Endothelial cell of hepatic sinusoid (primary cell): ENCODE measurements at regions not wholly inside any gene's neighbourhood (a gene's known extent, or its start where the extent isn't known, plus 50 kb on each side); places are given as distances from the start of the nearest gene placed in this dataset.
"Not testable (repeated sequence)": the region's sequence is repeated elsewhere in the genome, so short reads cannot be mapped to it uniquely, and the experiment has no call there.

ENCODE experiments used
- in situ Hi-C: cut with HindIII; loops from 2 replicates; pipeline ENCODE4 v1.10.0; 2017; ENCODE audit warnings: low sequenced_read_pairs

DNA sequence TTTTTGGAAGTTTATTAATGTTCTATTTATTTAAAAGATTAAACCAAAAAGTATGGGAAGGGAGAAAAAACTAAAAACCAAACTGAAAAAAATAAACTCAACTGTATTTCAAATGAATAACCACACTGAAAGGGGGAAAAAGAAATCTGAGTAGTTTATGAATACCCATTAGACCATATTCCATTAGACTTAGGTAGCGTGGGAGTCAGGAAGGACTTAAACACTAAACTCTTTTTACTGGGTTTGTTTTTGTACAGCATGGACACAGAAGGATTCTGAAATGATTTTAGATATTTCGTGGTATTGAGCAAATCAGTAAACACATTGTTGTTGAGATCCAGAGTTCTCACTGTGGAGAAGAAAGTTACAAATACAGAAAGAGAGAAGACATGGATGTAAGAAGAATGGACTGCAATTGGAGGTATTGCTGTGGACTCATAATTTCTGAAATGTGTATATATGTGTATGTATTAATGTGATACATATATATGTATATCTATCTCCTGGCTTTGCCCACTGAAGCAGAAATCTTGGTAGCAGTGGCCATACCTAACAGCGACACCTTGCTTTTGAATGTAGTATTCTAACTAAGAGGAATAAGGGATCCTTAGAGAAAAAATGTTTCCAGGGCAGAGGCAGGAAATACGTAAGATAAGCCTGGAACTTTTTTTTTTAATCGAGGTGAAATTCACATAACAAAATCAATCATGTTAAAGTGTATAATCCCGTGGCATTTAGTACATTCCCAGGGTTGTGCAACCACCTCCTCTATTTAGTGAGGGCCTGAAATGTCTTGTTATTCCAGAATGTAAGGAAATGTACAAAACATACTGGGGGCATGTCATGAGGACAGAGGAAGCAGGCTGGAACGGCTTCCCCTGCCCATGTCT, 228.8 kb downstream of the SMARCA2 start:
- in situ Hi-C loops = no loop called here

GRCh38 chr9:2247340-2247739, 232.2 kb downstream of the SMARCA2 start:
- in situ Hi-C loops = no loop called here

DNA sequence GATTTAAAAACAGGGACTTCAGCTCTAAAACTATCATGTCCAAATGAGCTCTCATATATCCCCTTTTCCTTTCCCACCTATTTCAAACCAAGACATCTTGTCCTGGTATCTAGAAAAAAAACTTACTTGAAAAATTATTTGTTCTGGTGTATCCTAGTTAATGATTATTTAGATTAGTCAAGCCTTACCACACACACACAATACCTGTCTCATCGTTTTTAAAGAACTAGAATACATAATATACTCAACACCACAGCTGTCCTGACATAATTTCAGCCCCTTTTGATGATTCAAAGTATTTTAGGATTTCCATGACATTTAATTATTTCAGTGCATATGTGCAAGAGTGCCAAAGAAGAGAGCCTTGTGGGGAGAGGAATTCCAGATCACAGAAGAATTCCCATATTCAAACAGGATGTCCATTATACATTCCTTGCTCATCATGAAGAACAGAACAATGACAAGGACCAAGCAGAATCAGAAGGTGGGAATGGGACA, 233.7 kb downstream of the SMARCA2 start:
- in situ Hi-C loops = no loop called here

DNA sequence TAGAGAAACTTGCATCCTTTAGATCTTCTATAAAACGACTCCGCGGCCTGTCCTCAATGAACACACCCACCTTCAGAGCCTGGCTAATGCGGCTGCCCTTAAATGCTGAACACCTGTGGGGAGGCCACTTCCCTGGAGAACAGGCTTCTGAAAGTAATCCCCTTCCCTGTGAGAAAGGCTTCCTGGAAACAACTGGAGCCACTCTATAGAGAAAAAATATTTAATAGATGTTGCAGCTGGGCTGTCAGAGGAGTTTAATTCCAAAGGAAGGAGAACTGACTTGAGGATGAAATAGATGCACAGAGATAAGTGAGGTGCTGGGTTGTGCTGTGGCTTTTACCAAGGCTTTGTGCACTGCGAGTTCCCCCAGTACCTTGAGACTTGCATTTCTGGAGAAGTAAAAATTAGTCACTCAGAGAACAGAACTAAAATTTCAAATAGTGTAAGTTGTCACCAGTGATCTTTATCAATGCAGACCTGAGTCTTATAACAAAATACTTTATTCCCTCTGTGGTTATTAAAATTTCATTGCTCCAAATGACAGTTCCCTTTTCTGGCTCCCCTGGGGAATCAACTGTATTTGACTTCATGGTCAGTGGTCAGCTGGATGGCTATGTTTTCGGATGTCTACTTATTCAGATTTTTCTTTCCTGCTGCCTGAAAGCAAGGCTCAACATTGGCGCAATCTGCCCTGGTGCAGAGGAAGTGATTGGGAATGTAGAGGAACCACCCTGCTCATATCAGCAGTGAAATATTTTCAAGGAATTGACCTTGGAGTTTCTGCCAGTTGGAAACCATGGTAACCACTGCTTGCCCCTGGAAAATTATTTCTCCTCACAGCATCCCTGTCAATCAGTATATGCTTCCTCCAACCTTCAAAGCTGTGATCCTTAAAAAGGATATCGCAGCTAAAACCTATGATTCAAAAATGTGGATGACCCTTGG, 238.8 kb downstream of the SMARCA2 start:
- in situ Hi-C loops = no loop called here

DNA sequence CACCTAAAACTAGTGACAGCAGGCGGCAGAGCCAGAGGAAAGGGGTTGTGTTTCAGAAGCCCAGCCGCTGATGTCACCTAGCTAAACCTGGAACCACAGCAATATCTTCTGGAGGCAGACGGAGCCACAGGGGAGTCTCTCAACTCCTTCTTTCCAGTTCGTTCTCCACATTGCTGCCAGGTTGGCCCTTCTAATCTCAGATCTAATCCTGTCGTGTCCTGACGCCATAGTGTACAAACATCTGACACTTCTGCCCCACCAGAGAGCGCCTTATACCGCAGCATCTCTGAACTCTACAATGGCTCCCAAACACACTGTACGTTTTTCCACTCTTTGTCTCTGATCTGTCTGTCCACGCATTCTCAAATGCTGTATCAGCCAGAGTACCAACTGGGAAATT, 240.0 kb downstream of the SMARCA2 start:
- in situ Hi-C loops = no loop called here

GRCh38 chr9:2257248-2257929, 242.2 kb downstream of the SMARCA2 start:
- in situ Hi-C loops = no loop called here

- in situ Hi-C loops = no loop called here
These were observed 245.5 kb downstream of the SMARCA2 start for GRCh38 chr9:2260417-2261306.

DNA sequence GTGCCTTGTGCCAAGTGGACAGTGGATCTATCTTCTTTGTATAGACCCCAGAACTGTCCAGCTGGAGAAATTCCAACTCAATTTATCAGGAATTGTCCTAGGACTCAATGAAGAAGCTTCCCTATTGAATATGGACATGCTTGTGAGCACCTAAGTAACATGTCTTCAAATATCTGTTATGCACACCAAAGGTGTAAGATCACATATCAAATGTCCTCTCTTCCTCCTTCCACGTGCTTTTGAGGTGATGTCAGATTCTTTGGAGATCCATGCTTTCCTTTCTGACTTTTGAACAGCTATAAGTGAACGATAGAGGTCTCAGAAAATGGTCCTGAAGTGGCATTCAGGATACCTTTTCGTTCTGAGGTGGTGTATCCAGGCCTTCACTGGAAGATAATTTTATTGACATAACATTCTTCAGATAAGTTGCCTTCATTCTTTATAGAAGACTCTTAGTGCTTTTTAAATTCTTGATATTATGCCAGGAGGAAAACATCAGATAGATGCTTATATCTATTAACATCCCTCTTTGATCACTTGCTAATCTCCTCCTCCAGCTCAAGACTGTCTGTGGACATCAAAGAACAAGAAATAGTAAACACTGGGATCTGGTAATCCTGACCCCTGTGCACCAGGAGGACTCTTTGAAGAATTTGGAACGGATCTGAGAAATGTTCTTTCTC, 246.4 kb downstream of the SMARCA2 start:
- in situ Hi-C loops = no loop called here

- in situ Hi-C loops = no loop called here
These were observed 247.4 kb downstream of the SMARCA2 start for GRCh38 chr9:2262386-2263071.

DNA sequence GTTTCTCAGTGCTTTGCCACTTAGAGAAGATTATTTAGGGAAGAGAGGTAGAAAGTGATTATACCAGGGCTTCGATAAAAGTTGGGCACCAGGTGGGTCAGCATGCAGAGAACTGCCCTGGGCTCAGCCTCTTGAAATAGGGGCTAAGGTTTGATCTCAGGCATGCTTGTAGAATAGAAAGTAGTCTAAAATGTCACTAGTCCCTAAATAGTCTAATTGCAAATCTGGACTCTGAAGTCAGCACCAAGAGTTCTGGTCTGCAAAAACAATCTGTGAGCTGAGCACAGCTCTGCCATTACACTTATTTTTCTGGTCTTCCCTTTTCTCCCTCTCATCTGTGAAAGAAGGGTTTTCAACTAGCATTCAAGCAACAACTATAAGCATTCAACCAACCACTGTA, 248.0 kb downstream of the SMARCA2 start:
- in situ Hi-C loops = no loop called here

GRCh38 chr9:2263665-2264064, 248.5 kb downstream of the SMARCA2 start:
- in situ Hi-C loops = no loop called here

- in situ Hi-C loops = no loop called here
These were observed 248.9 kb downstream of the SMARCA2 start for GRCh38 chr9:2264081-2264480.

- in situ Hi-C loops = no loop called here
These were observed 252.1 kb downstream of the SMARCA2 start for GRCh38 chr9:2267181-2267745.

GRCh38 chr9:2269778-2270177, 254.6 kb downstream of the SMARCA2 start:
- in situ Hi-C loops = no loop called here

GRCh38 chr9:2270565-2270964, 255.4 kb downstream of the SMARCA2 start:
- in situ Hi-C loops = no loop called here

GRCh38 chr9:2271426-2271825, 256.3 kb downstream of the SMARCA2 start:
- in situ Hi-C loops = no loop called here

DNA sequence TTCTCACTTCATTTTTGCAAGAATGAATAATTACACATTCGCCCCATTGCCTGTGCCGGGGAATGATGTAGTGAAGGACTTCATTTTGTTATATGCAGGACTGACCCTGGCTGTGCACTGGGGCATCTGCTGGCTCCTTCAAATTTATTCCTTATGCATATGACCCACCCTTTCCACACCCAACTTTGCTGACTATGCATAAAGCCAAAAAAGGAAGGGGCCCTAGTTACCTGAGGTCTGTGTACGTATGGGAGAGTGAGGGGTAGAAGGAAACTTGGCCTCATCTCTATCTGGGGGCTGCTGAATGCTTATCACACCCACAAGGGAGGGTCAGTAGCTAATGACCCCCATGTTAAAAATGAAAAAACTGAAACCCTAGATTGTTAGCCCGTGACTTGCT, 259.6 kb downstream of the SMARCA2 start:
- in situ Hi-C loops = no loop called here

DNA sequence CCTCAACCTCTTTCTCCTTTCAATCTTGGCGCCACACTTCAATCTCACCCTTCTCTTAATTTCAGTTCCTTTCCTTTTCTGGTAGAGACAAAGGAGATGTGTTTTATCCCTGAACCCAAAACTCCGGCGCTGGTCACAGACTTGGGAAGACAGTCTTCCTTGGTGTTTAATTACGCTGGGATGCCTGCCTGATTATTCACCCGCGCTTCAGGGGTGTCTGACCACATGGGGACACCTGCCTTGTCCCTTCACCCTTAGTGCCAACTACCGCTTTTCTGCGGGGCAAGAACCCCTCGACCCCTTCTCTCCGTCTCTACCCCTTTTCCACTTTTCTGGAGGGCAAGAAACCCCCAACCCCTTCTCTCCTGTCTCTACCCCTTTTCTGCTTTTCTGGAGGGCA, 261.1 kb downstream of the SMARCA2 start:
- in situ Hi-C loops = no loop called here

GRCh38 chr9:2277133-2277532, 262.0 kb downstream of the SMARCA2 start:
- in situ Hi-C loops = not testable (repeated sequence)
